GM12892 (cell line): ENCODE measurements at regions not wholly inside any gene's neighbourhood (a gene's known extent, or its start where the extent isn't known, plus 50 kb on each side); places are given as distances from the start of the nearest gene placed in this dataset.

Experiments
- POLR2A ChIP-seq: IDR thresholded peaks from 2 replicates; pipeline ENCODE4 v1.6.1; 2011; ENCODE audit warnings: low read depth, low read length, control low read depth
- TAF1 ChIP-seq: IDR thresholded peaks from 2 replicates; pipeline ENCODE4 v1.6.1; 2011; ENCODE audit warnings: low read depth, mild to moderate bottlenecking, control low read depth, low read length, borderline replicate concordance

GRCh38 chr18:10130606-10131005 lies 216.8 kb downstream of the VAPA start:
- no peak for TF ChIP-seq POLR2A
- TF ChIP-seq TAF1: no peak
